ENCODE measurements at regions not wholly inside any gene's neighbourhood (a gene's known extent, or its start where the extent isn't known, plus 50 kb on each side); places are given as distances from the start of the nearest gene placed in this dataset.

GRCh38 chr6:128632131-128632530 is 111.7 kb upstream of the PTPRK start:
- TF ChIP-seq EP300 (IDR thresholded peaks at IDR 0.05; ENCODE audit: borderline replicate concordance) (no peak), MAX (IDR thresholded peaks at IDR 0.05) (no peak), CREB1 (IDR thresholded peaks at IDR 0.05; ENCODE audit: low read depth) (no peak), REST (IDR thresholded peaks at IDR 0.05; ENCODE audit: low read depth) (no peak), USF1 (IDR thresholded peaks at IDR 0.05) (no peak), YY1 (IDR thresholded peaks at IDR 0.05; ENCODE audit: low read depth) (no peak), CEBPB (IDR thresholded peaks at IDR 0.05) (no peak), EGR1 (IDR thresholded peaks at IDR 0.05) (no peak)

All from Ishikawa (cell line).